Gastrocnemius medialis (tissue), 4 donors: ENCODE measurements at regions not wholly inside any gene's neighbourhood (a gene's known extent, or its start where the extent isn't known, plus 50 kb on each side); places are given as distances from the start of the nearest gene placed in this dataset.

ENCODE experiments used
- POLR2A ChIP-seq, 2 donors: fragments of 450-650 bp; IDR thresholded peaks; one replicate each; pipeline ENCODE4 v1.6.1; 2017; ENCODE audit warnings: antibody characterized with exemption in 2 of 2, mild to moderate bottlenecking in 2 of 2, moderate library complexity in 2 of 2
- TF ChIP-seq, protein P1 (sequence below), 5 experiments: fragments of 450-650 bp in 3 of 5; fragments of 200-600 bp in 2 of 5; sonication (generic) in 2 of 5; IDR thresholded peaks in 4 of 5; conservative IDR thresholded peaks in 1 of 5; 1 replicate in 4 of 5; 2 replicates in 1 of 5; pipeline ENCODE4 v1.5.1; 2016 to 2019; ENCODE audit warnings: antibody characterized with exemption in 5 of 5, mild to moderate bottlenecking in 3 of 5, moderate library complexity in 3 of 5

DNA sequence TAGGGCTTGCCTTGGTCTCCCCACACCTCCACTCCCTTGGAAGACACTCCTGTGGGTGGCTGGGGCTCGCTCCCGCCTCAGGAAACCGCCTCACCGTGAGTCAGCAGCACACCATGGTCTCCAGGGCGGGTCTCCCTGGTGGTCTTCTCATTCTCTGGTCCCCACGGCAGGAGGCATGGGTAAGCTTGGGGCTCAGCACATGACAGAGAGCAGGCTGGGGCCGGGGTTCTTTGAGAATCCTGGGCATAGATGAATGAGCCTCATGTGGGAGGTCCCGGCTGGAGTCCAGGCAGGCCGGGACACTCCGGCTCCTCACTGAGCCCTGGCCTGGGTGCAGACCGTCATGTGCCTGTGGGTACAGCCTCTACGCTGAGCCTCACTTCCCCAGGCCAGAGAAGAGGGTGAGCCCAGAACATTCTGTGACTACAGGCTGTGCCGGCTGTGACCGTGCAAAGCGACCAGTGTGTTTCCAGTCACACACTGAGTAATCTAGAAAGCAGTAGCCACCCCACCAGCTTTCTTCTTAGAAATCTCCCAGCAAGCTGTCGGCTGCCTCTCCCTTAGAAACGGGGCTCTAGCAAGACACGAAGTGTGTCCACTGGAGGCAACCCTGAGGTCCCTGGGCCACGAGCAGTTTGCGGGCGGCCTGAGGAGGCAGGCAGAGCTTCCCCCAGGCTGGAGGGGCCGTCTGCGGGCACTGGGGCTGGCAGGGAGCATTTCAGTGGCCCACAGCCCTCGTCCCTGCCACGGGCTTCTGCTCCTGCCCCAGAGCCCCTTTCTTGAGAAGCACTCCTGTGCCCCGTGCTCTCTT is 93.1 kb downstream of the RHOB start:
- TF ChIP-seq, protein P1, sequence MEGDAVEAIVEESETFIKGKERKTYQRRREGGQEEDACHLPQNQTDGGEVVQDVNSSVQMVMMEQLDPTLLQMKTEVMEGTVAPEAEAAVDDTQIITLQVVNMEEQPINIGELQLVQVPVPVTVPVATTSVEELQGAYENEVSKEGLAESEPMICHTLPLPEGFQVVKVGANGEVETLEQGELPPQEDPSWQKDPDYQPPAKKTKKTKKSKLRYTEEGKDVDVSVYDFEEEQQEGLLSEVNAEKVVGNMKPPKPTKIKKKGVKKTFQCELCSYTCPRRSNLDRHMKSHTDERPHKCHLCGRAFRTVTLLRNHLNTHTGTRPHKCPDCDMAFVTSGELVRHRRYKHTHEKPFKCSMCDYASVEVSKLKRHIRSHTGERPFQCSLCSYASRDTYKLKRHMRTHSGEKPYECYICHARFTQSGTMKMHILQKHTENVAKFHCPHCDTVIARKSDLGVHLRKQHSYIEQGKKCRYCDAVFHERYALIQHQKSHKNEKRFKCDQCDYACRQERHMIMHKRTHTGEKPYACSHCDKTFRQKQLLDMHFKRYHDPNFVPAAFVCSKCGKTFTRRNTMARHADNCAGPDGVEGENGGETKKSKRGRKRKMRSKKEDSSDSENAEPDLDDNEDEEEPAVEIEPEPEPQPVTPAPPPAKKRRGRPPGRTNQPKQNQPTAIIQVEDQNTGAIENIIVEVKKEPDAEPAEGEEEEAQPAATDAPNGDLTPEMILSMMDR (IDR thresholded peaks at IDR 0.05 in 4 of 5, conservative IDR thresholded peaks at IDR 0.05 in 1 of 5), result no peak
- peak; percentile 37 to 68 for TF ChIP-seq POLR2A (IDR thresholded peaks at IDR 0.05)
